NCI-H187 treated with DMSO at 0.1 percent for 48 hours (cell line): ENCODE measurements at regions not wholly inside any gene's neighbourhood (a gene's known extent, or its start where the extent isn't known, plus 50 kb on each side); places are given as distances from the start of the nearest gene placed in this dataset.

Source experiments
- DNase-seq: peaks from one replicate; lab custom pipeline; 2025; lab: John Stamatoyannopoulos, UW

- no peak for DNase-seq
Observed at GRCh38 chr4:22949161-22949855, 256.6 kb downstream of the GBA3 start.

- no peak for DNase-seq
Observed at GRCh38 chr4:22947851-22948250, 255.1 kb downstream of the GBA3 start.

GRCh38 chr4:22942920-22943559 lies 250.3 kb downstream of the GBA3 start:
- no peak for DNase-seq

GRCh38 chr4:22941688-22942375 lies 249.1 kb downstream of the GBA3 start:
- peak; percentile 25 for DNase-seq

GRCh38 chr4:22932326-22932725 lies 239.6 kb downstream of the GBA3 start:
- DNase-seq, result no peak

GRCh38 chr4:22922426-22922825 lies 229.7 kb downstream of the GBA3 start:
- no peak for DNase-seq

- no peak for DNase-seq
Observed at GRCh38 chr4:22921936-22922335, 229.2 kb downstream of the GBA3 start.

GRCh38 chr4:22911285-22911684 lies 218.5 kb downstream of the GBA3 start:
- DNase-seq, result no peak

- no peak for DNase-seq
Observed at GRCh38 chr4:22910200-22910599, 217.5 kb downstream of the GBA3 start.

- DNase-seq, result no peak
Observed at GRCh38 chr4:22906045-22906444, 213.3 kb downstream of the GBA3 start.

- no peak for DNase-seq
Observed at GRCh38 chr4:22903913-22904312, 211.2 kb downstream of the GBA3 start.

GRCh38 chr4:22901631-22902030 lies 208.9 kb downstream of the GBA3 start:
- no peak for DNase-seq

- DNase-seq, result no peak
Observed at GRCh38 chr4:22900876-22901275, 208.1 kb downstream of the GBA3 start.

- no peak for DNase-seq
Observed at GRCh38 chr4:22897520-22898108, 204.9 kb downstream of the GBA3 start.

- no peak for DNase-seq
Observed at GRCh38 chr4:22895482-22895881, 202.7 kb downstream of the GBA3 start.

- DNase-seq, result no peak
Observed at GRCh38 chr4:22884157-22884556, 191.4 kb downstream of the GBA3 start.

- no peak for DNase-seq
Observed at GRCh38 chr4:22881411-22881810, 188.7 kb downstream of the GBA3 start.

- no peak for DNase-seq
Observed at GRCh38 chr4:22877486-22878052, 184.8 kb downstream of the GBA3 start.

- no peak for DNase-seq
Observed at GRCh38 chr4:22876270-22876669, 183.5 kb downstream of the GBA3 start.

- DNase-seq, result no peak
Observed at GRCh38 chr4:22875587-22876257, 183.0 kb downstream of the GBA3 start.

- no peak for DNase-seq
Observed at GRCh38 chr4:22874334-22874912, 181.7 kb downstream of the GBA3 start.

- DNase-seq, result no peak
Observed at GRCh38 chr4:22873899-22874298, 181.2 kb downstream of the GBA3 start.
